Left lobe of liver (tissue), 2 donors: ENCODE measurements at regions not wholly inside any gene's neighbourhood (a gene's known extent, or its start where the extent isn't known, plus 50 kb on each side); places are given as distances from the start of the nearest gene placed in this dataset.
"Not testable (repeated sequence)": the region's sequence is repeated elsewhere in the genome, so short reads cannot be mapped to it uniquely, and the experiment has no call there.

Experiments used
- ATAC-seq: fragments of 200-7000 bp; cut with Tn5 transposase; one replicate; pipeline ENCODE4 v1.9.1; 2020; ENCODE audit warnings: mild to moderate bottlenecking, moderate library complexity
- DNase-seq: peaks from one replicate; pipeline ENCODE4 v3.0.0-alpha.2; 2020; ENCODE audit warnings: low spot score
- donor health status: DM: no; HTN: no; CAD: no; lungs with moderate emphysema.
- donor health status: DM: no; HTN: yes; CAD: no.

DNA sequence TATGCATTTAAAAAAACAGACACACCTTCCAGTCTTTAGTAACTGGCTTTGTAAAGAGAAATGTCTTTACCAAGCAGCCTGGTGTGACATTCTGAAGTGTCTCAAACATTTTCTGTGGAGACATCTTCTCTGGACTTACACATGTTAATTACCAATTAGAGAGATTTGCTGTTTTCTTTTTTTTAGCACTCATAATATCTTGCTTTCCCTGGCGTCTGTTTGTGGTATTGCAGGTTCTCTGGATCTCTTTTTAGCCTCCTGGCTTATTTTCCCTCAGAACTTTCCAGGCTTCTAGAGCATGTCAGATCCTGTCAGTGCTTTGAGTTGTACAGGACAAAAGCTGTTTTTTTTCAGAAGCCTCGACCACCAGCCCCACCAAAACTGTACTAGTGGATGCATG, 92.5 kb downstream of the MSX2 start:
- DNase-seq (no peak), ATAC-seq (no peak)

GRCh38 chr5:174811438-174811837, 87.1 kb downstream of the MSX2 start:
- no peak for ATAC-seq

GRCh38 chr5:174810796-174811195, 86.4 kb downstream of the MSX2 start:
- DNase-seq (no peak), ATAC-seq (no peak)

More at GRCh38 chr5:174811438-174811837, 87.1 kb downstream of the MSX2 start:
- no peak for DNase-seq

DNA sequence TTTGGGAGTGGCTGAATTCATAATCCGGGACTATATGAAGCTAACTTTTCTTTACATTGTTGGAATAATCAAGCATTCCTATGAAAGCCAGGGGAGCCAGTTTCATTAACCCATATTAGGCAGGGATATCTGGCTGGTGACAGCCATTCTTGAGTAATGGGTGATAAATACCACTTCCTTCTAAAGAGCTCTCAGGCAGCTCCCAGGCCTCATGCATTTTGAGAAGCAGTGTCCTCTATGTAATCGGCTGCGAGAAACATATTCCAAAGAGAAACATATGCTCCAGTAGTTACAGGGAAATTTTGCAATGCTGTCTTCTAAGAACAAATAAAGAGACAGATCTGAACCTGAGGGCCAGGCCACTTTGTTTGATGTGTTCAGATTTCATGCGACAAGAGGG, 83.1 kb downstream of the MSX2 start:
- no peak for ATAC-seq
- DNase-seq: no peak

GRCh38 chr5:174806729-174807128, 82.3 kb downstream of the MSX2 start:
- ATAC-seq (no peak), DNase-seq (no peak)

DNA sequence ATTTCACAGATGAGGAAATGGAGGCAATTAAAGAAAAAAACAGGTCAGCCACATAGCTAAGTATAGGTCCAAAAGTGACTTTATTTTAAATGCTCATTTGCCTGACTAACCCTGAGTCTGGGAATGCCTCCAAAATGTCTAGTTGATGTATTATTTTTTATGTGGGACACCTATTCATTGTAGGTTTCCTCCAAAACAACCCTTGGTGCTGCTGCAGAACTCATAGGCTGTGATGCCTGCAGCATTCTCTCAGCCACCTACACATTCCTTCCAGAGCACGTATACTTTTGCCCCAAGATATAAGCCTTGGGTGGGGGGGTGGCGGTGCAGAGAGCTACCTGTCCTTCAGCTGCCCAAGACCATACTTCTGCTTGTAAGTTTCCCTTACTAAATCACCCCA, 77.4 kb downstream of the MSX2 start:
- no peak for ATAC-seq

GRCh38 chr5:174800435-174800834, 76.1 kb downstream of the MSX2 start:
- no peak for ATAC-seq

More for the DNA sequence above, 77.4 kb downstream of the MSX2 start:
- DNase-seq: no peak

GRCh38 chr5:174799121-174799520, 74.7 kb downstream of the MSX2 start:
- DNase-seq: no peak
- no peak for ATAC-seq

More at GRCh38 chr5:174800435-174800834, 76.1 kb downstream of the MSX2 start:
- no peak for DNase-seq

DNA sequence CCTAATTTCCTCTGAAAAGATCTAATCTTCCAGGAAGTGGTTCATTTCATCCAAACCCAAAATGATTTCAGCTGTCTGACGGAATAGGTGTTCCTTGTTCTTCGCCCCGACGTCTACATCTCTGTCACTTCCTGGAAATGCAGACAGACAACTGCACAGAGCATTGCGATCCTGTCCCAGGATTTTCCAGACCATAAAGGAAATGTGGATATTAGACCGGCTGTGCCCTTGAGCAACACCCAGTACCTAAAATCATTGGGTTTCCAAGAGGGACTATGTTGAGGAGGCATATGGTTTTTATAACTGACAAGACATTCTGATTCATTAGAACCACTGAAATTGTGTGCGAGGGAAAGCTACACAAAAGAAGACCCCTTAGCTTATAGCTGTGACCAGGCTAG, 74.2 kb downstream of the MSX2 start:
- no peak for DNase-seq
- no peak for ATAC-seq

GRCh38 chr5:174796711-174797192, 72.4 kb downstream of the MSX2 start:
- no peak for DNase-seq
- no peak for ATAC-seq

- DNase-seq (no peak), ATAC-seq (no peak)
Measured at GRCh38 chr5:174794931-174795672, 70.7 kb downstream of the MSX2 start.

DNA sequence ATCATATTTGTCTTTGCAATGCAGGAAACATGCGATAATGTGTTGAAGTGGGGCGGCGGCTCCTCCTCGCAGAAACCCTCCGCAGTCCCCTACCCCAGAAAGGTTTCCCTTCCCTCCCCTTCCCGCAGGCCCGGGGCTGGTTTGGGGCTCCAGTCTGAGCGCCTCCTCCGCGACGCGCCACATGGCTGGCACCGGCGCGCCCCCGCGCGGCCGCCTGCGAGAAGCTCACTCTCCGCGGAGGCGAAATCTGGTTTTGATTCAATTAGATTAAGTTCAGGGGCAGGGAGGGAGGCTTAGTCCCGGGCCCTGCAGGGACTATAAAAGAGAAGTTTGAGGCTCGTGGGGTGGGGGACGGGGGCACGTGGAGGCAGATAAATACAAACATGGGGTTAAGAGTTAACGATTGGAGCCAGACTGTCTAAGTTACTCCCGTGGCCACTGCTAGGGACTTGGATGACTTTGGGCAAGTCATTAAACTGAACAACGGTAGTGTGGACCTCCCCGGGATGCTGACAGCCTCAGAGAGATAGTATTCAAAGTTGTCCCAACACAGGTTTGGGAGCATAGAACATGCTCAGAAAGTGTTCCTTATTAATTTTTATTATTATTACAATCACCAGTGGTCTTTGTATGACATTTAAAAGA, 69.4 kb downstream of the MSX2 start:
- ATAC-seq: peak; percentile 99

GRCh38 chr5:174793076-174793475, 68.7 kb downstream of the MSX2 start:
- DNase-seq (no peak), ATAC-seq (no peak)

More for the DNA sequence above, 69.4 kb downstream of the MSX2 start:
- peak; percentile 60 for DNase-seq

DNA sequence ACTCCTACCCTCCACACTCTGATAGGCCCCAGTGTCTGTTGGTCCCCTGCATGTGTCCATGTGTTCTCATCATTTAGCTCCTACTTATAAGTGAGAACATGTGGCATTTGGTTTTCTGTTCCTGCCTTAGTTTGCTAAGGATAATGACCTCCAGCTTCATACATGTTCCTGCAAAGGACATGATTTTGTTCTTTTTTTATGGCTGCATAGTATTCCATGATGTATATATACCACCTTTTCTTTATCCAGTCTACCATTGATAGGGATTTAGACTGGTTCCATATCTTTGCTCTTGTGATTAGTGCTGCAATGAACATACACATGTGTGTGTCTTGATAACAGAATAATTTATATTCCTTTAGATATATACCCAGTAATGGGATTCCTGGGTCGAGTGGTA, 67.9 kb downstream of the MSX2 start:
- not testable (repeated sequence) for ATAC-seq, DNase-seq

DNA sequence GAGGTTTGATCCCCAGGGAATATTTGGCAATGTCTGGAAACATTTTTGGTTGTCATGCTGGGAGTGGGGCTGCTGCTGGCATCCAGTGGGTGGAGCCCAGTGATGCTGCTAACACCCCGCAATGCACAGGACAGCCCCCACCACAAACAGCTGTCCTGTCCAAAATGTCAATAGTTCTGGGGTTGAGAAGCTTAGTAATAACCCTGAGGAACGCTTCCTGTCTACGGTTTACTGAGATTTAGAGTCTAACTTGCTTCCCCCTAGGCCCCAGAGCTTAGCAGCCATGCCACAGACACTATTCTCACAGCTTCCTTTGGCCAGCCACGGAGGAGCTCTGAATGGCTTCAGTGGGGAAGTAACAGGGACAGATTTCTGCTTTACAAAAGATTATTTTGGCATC, 66.5 kb downstream of the MSX2 start:
- ATAC-seq: no peak
- DNase-seq: no peak

GRCh38 chr5:174789596-174789995, 65.2 kb downstream of the MSX2 start:
- no peak for DNase-seq
- no peak for ATAC-seq

DNA sequence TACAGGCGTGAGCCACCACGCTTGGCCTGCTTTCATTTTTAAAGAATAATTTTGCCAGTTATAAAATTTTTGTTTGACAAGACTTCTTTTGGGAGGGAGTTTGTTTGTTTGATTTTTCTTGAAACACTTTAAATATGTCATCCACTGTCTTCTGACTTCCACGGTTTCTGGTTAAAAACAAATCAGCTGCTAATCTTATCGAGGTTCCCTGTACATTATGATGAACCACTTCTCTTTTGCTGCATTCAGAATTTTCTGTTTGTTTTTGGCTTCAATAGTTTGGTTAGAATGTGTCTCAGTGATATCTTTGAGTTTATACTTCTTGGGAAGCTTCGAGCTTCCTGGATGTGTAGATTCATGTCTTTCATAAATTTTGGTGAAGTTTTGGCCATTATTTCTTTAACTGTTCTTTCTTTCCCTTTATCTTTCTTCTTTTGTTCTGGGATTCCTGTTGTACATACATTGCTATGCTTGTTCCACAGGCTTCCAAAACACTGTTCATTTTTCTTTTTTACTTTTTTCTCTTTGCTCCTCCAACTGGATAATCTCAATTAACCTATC, 60.8 kb downstream of the MSX2 start:
- DNase-seq: no peak
- no peak for ATAC-seq
